ENCODE measurements at regions not wholly inside any gene's neighbourhood (a gene's known extent, or its start where the extent isn't known, plus 50 kb on each side); places are given as distances from the start of the nearest gene placed in this dataset.

DNA sequence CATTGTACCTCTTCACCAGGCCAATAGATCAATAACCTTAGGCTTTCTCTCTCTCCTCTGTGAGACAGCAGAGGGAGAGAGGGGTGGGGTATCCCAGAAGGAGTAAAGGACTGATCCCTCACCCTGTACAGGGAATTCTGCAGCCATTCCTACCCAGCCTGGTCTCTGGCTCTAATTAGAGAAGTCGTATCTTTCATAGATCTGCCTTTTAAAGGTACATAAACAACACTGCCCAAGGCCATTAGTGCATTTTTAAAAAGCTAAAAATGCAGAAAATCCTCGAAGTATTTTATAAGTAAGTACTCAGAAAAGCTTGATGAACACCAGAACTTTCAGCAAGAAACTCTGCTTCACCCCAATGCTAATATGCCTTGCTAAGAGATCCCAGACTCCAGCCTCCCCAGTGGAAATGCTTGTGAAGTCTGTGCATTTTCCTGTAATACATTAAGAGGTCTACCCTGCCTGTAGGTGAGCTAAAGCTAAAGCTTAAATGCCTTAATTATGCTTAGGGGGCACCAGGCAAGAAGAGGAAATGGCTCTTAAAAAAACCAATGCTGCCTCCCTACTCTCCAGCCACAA, 200.0 kb upstream of the ANKRD55 start:
- DNase-seq (ENCODE audit: low read depth) = no peak
- Histone ChIP-seq H3K27me3 (ENCODE audit: control insufficient read depth, insufficient read depth, low read length) (no peaks in the 10 kb centered on the region), H3K36me3 (ENCODE audit: control insufficient read depth, insufficient read depth, low read length) (no peaks in the 10 kb centered on the region), H3K4me3 (ENCODE audit: low read depth, low read length) (no peak overlapping the region)
- TF ChIP-seq, protein P1, sequence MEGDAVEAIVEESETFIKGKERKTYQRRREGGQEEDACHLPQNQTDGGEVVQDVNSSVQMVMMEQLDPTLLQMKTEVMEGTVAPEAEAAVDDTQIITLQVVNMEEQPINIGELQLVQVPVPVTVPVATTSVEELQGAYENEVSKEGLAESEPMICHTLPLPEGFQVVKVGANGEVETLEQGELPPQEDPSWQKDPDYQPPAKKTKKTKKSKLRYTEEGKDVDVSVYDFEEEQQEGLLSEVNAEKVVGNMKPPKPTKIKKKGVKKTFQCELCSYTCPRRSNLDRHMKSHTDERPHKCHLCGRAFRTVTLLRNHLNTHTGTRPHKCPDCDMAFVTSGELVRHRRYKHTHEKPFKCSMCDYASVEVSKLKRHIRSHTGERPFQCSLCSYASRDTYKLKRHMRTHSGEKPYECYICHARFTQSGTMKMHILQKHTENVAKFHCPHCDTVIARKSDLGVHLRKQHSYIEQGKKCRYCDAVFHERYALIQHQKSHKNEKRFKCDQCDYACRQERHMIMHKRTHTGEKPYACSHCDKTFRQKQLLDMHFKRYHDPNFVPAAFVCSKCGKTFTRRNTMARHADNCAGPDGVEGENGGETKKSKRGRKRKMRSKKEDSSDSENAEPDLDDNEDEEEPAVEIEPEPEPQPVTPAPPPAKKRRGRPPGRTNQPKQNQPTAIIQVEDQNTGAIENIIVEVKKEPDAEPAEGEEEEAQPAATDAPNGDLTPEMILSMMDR (IDR thresholded peaks at IDR 0.05; ENCODE audit: insufficient read depth, low read length, poor library complexity, severe bottlenecking) = no peak

- Histone ChIP-seq H3K27me3 (ENCODE audit: control insufficient read depth, insufficient read depth, low read length) (no peaks in the 10 kb centered on the region), H3K4me3 (ENCODE audit: low read depth, low read length) (no peak overlapping the region), H3K36me3 (ENCODE audit: control insufficient read depth, insufficient read depth, low read length) (no peaks in the 10 kb centered on the region)
- TF ChIP-seq, protein P1 (IDR thresholded peaks at IDR 0.05; ENCODE audit: insufficient read depth, low read length, poor library complexity, severe bottlenecking) = no peak
- DNase-seq (ENCODE audit: low read depth) = no peak
Measured at GRCh38 chr5:56432321-56432720, 199.2 kb upstream of the ANKRD55 start.

- H3K27me3 ChIP-seq (ENCODE audit: control insufficient read depth, insufficient read depth, low read length) = no peaks in the 10 kb centered on the region
- H3K36me3 ChIP-seq (ENCODE audit: control insufficient read depth, insufficient read depth, low read length) = no peaks in the 10 kb centered on the region
- no peak overlapping the region for H3K4me3 ChIP-seq (ENCODE audit: low read depth, low read length)
- TF ChIP-seq, protein P1 (IDR thresholded peaks at IDR 0.05; ENCODE audit: insufficient read depth, low read length, poor library complexity, severe bottlenecking) = no peak
- no peak for DNase-seq (ENCODE audit: low read depth)
Measured at GRCh38 chr5:56430422-56430821, 197.3 kb upstream of the ANKRD55 start.

GRCh38 chr5:56429110-56429561, 196.0 kb upstream of the ANKRD55 start:
- no peaks in the 10 kb centered on the region for H3K27me3 ChIP-seq (ENCODE audit: control insufficient read depth, insufficient read depth, low read length)
- TF ChIP-seq, protein P1 (IDR thresholded peaks at IDR 0.05; ENCODE audit: insufficient read depth, low read length, poor library complexity, severe bottlenecking) = no peak
- no peak for DNase-seq (ENCODE audit: low read depth)

GRCh38 chr5:56426693-56427092, 193.6 kb upstream of the ANKRD55 start:
- no peak for DNase-seq (ENCODE audit: low read depth)
- Histone ChIP-seq H3K4me3 (ENCODE audit: low read depth, low read length) (no peak overlapping the region), H3K27me3 (ENCODE audit: control insufficient read depth, insufficient read depth, low read length) (no peaks in the 10 kb centered on the region), H3K36me3 (ENCODE audit: control insufficient read depth, insufficient read depth, low read length) (no peaks in the 10 kb centered on the region)
- TF ChIP-seq, protein P1 (IDR thresholded peaks at IDR 0.05; ENCODE audit: insufficient read depth, low read length, poor library complexity, severe bottlenecking) = no peak

More at GRCh38 chr5:56429110-56429561, 196.0 kb upstream of the ANKRD55 start:
- Histone ChIP-seq H3K36me3 (ENCODE audit: control insufficient read depth, insufficient read depth, low read length) (no peaks in the 10 kb centered on the region), H3K4me3 (ENCODE audit: low read depth, low read length) (no peak overlapping the region)
